ENCODE measurements at regions not wholly inside any gene's neighbourhood (a gene's known extent, or its start where the extent isn't known, plus 50 kb on each side); places are given as distances from the start of the nearest gene placed in this dataset.
"Not testable (repeated sequence)": the region's sequence is repeated elsewhere in the genome, so short reads cannot be mapped to it uniquely, and the experiment has no call there.

DNA sequence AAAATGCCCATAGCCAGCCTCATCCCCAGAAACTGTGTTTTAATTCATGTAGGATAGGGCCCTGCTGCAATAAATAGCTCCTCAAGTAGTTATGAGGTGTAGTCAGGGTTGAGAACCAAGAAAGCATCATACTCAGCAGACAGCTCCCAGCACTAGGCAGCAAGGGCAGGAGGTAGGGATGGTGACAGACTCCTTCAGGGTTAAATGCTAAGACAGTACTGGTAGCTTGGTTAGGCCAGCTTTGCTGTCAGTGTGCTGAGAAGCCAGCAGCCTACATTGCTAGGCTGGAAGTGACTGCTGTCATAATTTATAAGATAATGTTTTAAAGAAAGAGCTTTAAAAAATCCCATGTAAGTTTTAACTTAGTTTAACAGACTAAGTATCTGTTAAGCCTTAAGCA, 113.9 kb upstream of the IMMP2L start:
- DNase-seq = no peak

DNA sequence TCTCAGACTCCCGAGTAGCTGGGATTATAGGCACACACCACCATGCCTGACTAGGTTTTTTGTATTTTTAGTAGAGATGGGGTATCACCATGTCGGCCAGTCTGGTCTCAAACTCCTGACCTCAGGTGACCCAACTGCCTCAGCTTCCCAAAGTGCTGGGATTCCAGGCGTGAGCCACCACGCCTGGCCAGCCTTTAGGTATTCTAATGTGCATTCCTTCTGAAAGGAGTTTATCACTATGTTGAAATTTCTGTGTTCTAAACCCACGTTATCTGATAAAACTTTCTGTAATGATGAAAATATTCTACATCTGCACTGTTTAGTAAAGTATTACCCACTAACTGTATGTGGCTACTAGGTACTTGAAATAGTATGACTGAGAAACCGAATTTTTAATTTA, 110.6 kb upstream of the IMMP2L start:
- no peak for DNase-seq

DNA sequence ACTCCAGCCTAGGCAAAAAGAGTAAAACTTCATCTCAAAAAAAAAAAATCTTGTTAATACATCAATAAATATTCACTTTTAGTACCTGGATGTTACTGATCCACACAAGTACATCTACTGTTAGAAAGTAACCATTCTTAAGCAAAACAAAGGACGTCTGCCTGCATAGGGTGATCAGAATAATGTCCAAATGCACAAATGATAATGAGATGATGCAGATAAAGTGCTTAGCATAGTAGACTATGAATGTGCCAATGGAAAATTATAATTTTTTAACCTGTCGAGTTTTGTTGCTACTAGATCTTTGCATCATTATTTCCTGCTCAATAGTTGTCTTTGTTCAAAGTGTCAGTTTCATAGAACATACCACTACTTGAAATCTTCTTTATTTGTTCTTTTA, 109.6 kb upstream of the IMMP2L start:
- no peak for DNase-seq

DNA sequence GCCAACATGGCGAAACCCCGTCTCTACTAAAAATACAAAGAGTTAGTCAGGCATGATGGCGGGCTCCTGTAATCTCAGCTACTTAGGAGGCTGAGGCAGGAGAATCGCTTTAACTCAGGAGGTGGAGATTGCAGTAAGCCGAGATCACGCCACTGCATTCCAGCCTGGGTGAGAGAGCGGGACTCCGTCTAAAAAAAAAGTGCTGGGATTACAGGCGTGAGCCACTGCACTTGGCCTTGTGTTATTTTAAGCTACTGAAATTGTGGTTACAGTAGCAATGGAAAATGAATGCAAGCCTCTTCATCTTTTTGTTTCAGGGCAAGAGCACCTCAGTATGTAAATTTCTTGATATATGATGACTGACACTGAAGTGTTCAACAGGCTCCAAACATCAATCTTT, 106.4 kb upstream of the IMMP2L start:
- no peak for DNase-seq

DNA sequence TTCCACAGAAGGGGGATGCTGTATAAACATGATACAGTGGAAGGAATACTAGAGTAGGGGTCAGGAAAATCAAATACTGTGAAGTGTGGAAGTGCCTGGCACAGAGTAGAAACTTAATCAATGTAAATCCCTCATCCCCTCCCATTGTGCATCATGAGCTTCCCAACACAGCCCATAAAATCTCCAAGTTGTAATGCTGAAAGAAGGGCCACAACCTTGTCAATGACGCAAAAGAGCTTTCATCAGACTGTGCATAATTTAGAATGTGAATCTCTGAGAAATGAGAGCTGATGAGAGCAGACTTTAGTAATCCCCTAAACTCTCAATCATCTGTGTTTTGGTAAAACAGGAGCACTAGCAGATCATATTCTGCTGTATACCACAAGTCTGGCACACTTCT, 105.2 kb upstream of the IMMP2L start:
- no peak for DNase-seq

DNA sequence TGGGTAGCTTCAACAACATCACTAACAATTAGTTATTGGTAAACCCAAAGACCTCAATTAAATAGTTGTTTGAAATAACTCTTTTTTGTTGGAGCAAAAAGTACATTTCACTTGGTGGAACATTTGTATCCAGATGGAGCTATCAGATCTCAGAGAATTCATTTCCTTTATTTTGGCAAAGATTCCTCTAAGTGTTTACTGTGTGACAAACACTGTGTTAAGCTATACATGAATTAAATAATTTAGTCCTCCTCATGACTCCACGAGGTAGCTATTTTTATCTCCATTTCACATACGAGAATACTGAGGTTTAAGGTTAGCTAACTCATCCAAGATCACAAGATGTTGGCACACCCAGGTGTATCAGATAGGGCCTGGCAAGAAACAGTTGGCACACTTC, 104.0 kb upstream of the IMMP2L start:
- DNase-seq = no peak

DNA sequence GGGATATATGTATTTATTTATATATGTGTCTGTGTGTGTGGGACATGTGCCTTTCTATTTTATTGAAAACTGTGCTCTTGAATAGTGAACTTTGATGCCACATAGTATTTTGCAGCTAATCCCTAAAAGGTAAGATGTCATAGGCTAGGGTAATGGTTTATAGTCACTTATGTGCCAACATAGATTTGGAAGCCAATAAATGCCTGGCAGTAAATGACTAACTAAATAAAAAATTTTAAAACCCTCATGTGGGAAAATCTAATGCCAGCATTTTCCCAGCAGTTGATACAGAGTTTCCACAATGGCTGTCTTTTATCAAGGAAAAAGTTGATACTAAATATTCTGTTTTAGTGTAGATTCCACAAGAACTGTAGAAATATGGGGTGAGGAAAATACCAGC, 101.5 kb upstream of the IMMP2L start:
- DNase-seq = no peak

DNA sequence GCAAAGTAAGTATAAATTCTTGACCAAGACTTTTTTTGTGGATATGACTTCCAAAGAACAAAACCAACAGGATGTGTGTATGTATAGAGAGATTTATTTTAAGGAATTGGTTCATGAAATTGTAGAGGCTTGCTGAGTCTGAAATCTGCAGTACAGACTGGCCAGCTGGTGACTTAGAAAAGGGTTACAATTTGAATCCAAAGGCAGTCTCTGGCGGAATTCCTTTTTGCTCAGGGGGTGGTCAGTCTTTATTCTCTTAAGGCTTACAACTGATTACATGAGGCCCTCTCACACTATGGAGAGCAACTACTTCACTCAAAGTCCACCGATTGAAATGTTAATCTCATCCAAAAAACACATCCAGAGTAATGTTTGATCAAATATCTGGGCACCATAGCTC, 100.1 kb upstream of the IMMP2L start:
- no peak for DNase-seq

DNA sequence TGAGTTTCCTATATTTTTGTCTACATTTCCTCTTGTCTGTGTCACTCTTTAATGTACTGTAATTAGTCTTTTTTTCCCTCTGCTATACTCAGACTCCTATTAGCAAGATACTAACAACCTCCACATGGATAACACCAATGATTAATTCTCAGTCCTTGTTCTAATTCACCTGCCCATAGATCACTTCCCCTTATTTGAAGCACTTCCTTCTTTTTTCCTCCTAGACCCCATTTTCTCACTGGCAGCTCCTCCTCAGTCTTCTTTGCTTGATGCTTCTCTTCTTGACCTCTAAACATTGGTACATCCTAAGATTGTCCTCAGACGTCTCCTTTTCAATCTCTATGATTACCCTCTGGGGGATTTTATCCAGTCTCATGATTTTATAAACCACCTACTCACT, 98.2 kb upstream of the IMMP2L start:
- DNase-seq = no peak

DNA sequence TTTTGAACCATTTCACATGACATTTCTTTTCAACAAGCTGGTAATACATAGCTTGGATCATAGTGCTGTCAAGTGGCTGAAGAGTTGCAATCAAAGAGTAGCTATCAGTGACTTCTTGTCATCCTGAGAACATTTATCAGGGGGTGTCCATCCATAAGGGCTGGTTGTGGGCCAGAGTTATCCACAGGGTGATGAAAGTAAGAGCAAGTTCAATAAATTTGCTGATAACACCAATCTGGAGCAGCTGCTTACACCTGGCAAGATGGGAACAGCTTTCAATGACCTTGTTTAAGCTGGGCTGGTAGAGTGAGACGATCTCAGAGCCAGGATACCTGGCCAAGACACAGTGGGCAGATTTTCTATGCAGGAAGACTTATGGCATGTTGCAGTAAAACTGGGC, 96.3 kb upstream of the IMMP2L start:
- DNase-seq = no peak

DNA sequence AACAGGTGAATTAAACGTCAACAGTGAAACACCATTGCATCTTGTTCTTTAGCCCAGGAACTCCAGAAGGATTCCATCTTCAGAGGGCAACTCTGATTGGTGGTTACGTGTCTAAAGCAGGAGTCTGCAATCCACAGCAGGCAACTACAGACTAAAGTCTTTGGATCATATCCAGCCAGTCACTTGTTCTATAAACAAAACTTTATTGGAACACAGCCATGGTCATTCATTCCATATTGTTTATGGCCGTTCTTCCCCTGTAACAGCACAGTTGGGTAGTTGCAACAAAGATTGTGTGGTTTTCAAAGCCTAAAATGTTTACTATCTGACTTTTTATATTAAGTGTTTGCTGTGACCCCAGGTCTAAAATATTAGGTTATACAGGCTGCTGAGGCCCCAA, 94.7 kb upstream of the IMMP2L start:
- no peak for DNase-seq

DNA sequence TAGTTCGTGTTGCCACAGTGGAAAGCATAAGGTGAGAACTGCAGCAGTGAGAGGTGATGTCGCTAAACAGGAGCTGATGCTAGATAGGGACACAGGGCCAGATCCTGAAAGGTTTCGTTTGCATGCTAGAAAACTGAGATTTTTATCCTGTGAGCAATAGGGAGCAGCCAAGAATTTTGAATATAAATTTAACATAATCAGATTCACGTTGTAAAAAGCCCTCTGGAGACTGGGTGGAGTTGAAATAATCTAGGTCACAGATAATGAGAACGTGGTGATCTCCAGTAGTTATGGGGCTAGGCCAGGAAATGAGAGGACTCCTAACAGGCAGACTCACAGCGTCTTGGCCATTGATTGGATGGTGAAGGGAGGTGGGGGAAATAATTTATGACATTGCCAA, 92.1 kb upstream of the IMMP2L start:
- DNase-seq = peak; percentile 11

DNA sequence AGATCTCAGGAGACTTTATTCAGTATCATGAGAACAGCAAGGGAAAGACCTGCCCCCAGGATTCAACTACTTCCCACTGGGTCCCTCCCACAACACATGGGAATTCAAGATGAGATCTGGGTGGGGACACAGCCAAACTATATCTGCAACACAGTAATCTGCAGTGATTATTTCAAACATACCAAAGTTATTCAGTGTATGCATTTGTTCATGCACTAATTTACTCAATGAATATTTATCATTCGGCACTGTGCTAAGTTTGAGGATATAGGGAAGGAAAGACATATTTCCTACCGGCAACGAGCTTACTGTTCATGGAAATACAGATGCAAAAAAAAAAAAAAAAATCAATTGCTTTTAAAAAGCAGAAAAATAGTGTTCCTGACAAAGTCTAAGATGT, 91.6 kb upstream of the IMMP2L start:
- DNase-seq = no peak

DNA sequence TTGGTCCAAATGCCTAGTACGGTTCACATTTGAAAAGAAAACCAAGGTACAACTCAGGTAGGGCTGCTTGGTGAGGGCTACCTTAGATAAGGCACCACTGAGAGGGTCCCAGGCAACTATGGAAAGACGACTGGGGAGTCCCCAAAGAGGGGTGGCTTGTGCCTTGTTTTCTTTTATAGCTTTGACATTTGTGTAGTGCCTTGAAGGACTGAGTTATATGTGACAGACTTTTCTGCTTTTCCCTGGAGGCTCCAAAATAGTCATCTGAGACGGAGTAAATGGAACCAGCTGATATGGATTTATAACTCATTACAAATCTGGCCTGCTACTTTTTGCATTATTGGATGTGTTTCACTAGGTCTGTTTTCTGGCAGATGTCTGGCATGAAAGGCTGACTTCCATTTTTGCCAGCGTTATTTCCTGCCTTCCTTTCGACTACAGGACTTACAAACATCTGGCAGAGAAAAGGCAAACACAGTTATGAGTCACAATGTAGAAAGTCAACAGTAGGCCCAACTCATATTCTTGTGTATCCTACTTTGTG, 88.2 kb upstream of the IMMP2L start:
- peak; percentile 15 for DNase-seq

DNA sequence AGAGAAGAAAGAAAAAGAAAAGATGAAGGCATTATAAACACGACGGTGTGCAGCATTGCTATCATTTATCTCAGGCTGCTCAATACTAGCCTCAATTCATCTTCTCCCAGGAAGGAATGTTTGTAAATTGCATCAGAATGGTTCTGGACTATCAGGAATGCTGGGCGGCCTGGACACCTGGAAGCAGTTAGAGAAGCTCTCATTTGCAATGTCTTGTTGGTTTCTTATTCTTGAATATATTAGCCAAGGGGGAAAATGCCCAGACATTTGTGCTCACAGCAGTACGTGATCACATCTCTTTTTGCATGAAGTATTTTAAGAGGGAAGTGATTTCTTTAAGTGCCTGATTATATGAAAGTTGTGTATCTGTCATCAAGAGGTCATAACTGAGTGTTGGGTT, 85.6 kb upstream of the IMMP2L start:
- peak; percentile 39 for DNase-seq

DNA sequence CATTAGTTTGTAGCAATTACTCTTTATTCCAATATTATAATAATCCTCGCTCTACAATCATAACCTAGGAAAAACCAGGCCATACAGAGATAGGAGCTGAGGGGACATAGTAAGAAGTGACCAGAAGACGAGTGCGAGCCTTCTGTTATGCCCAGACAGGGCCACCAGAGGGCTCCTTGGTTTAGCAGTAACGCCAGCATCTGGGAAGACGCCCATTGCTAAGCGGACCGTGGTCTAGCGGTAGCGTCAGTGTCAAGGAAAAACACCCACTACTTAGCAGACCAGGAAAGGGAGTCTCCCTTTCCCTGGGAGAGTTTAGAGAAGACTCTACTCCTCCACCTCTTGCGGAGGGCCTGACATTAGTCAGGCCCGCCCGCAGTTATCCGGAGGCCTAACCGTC, 82.3 kb upstream of the IMMP2L start:
- DNase-seq = not testable (repeated sequence)

DNA sequence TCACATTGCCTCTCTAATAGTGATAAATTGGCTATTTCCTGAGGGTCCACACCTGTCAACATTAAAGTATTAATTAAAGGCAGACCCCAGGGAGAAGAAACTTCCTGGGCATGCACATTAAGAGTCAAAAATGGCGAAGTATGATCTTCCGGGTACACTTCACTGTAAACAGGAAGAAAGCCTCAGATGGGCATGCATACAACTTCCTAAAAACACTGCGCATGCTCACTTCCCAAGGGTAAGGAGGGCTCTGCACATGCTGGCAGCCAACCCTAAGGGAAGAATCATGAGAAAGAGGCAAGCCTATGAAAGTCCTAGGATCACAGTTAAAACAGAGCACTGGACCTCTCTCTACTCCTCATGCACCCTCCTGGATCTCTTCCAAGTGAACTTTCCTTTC, 80.1 kb upstream of the IMMP2L start:
- no peak for DNase-seq

DNA sequence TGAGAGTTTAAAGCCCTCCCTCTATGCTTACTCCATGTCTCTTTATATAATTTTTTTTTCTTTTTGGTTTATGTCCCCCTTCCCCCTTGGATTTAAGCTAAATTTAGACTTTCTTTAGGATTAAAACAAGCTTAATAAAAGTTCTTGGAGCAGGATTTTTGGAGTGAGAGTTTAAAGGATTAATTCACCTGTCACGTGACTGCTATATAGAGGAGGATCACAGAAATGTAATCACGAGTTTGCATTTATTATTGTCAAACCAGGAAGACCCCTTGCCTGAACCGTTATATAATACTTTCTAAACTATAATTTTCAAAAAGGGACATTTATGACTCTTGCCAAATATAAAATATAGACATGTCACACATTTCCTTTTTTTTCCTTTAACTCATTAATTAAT, 78.1 kb upstream of the IMMP2L start:
- DNase-seq = no peak

DNA sequence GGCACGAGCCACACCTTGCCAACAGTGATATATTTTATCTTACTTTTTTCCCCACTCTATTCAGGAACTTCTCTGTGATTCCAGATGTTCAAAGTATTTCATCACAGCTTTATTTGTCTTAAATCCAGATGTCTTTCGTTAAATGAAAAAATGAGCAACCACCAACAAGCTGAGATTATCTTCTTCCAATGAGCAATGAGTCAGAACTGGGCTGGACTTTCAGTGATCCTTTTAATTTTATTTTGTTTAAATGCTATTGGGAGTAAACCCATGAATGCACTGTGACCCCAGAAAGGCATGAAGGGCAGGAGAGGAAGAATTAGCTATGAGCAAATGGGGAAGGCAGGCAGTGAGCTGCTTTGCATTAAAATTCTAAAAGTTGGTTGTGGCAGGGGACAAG, 77.6 kb upstream of the IMMP2L start:
- peak; percentile 19 for DNase-seq

DNA sequence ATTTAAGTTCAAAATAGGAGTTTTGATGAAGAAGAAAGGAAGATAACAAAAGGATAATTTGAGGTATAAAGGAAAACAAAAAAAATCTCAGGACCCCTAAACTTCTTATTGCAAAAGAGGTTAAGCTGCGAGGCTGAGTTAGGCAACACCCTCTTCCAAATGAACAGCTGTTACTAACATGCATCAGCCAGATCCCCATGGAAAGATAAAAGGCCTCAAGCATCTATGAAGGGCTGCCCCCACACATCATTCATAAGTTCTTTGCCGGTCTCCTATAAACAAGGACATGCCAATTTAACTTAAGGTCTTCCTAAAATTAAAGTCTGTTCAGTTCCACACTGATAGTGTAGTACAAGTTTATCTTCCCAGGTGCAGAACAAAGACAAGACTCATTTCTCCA, 75.8 kb upstream of the IMMP2L start:
- DNase-seq = no peak

DNA sequence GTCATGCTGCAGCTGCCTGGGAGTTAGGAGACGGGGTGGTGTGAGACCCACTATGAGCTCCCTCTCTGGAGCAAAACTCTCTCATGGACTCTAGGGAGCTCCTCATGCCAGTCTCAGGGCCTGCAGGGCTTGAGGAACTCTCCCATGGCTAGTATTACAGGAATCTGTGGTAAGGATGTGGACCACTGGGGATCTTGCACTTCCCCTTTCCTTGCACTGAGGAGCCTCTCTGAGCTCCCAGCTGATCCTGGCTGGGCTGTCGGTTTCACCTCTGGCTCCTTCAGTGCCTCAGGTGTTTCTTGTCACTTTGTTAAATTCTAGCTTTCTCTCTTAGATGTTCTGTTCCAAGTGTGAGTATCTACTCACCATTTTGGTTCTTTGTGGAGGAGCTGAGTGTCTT, 71.6 kb upstream of the IMMP2L start:
- no peak for DNase-seq

DNA sequence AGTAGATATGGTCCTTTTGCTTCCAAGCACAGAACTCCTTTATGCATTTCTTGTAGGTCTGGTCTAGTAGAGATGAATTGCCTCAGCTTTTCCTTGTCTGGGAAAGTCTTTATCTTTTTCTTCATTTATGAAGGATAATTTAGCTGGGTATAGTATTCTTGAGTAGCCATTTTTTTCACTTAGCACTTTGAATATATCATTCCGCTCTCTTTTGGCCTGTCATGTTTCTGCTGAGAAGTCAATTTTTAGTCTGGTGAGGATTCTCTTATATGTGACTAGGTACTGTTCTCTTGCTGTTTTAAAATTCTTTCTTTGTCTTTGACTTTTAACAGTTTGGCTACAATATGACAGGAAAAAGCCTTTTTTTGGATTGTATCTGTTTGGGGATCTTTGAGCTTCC, 68.6 kb upstream of the IMMP2L start:
- DNase-seq = no peak

DNA sequence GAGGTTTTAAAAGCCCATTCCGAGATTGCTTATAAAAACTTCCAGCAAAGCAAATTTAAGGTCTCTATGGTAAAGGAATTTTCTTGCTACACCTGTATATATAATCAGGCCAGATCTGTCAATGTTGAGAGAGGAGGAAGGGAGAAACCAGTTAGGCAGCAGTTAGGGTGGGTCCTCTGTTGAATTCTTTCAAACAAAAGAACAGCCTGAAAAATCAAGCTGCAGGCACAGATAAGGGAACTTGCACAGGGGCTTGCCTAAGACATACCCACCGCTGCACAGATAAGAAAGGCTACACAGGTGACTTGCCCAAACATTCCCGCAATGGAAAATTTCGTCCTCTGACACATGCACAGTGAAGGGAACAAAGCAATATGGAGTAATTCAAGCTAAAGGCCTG, 59.8 kb upstream of the IMMP2L start:
- DNase-seq = no peak
